HUDEP-2 (cell line): ENCODE measurements at regions not wholly inside any gene's neighbourhood (a gene's known extent, or its start where the extent isn't known, plus 50 kb on each side); places are given as distances from the start of the nearest gene placed in this dataset.
"Not testable (repeated sequence)": the region's sequence is repeated elsewhere in the genome, so short reads cannot be mapped to it uniquely, and the experiment has no call there.

Experiments used
- DNase-seq, 76 experiments: peaks; one replicate each; lab custom pipeline; 2025; ENCODE audit not compliant: unreplicated experiment in 76 of 76; lab: John Stamatoyannopoulos, UW

DNA sequence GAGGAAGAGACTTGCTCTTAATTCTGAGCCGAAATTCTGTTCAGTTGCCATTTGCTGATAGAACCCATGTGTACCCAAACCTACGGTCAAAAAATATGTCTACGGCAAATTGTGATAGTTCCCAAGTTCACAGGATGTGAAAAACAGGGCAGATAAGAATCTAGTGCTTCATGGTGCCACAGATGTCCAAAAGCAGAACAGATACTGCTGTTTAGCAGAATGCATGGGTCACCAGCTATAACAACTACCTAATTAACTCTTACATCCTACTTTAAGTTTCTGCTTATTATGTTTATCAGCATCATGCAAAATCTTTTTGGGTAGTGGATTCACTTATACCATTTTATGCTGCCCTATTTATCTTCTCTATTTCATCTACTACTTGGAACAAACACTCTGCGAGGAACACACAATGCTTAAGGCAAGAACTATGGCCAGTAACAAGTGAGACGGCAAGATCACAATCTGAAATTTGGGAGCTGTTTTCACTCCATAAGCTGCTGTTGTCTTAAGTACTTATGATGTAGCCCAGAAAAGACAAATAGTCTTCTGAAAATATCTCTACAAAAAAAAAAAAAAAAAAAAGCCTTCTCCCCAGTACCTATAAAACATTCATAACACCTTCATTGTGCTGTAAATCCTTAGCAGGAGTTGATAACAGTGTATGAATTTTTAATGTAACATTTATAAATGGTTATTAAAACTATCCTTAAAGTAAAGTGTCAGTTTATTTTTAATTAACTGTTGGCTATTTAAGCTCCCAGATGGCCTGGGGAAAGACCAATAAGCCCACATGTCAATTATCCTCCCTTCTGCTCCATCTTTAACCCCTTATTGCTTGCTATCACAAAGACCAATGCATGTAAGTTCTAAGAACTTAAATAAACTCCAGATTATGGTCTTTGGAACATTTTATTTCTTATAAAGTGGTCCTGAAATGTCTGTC is 232.3 kb downstream of the TLR4 start:
- no peak for DNase-seq

GRCh38 chr9:117938086-117938485 is 233.9 kb downstream of the TLR4 start:
- no peak for DNase-seq

DNA sequence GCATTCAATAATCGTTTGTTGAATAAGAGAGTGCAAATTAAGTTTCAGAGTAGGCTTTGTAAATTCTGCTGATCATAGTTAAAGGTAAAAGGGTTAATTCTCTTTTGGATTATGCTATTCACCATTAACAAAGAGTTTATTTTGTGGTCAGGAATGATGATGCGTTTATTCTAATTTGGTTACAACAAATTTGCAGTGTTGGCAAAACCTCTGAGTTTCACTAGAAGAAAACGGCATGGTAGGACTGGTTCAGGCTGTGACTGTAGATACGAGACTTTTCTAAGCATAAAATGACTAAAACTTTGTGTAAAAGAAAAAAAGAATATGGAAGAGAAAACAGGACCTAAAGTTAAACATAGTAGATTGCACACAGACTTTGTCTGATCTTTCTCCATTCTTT is 234.7 kb downstream of the TLR4 start:
- no peak for DNase-seq

DNA sequence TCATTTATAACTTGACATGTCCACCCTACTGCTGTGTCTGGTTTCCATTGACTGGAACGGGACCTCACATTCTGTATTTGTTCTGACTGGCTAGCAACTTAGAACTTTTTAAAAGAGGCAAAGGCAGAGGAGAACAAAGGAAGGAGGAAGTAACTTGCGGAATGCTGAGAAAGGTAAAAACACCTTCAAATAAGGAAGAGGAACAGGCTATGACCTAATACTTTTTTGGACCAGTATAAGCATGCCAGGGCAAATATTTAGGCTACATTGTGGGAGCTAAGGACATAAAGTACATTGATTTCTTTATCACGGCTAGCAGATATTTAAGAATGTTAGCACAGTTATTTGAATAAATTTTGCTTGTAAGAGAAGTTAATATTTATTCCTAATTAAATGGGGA is 240.5 kb downstream of the TLR4 start:
- DNase-seq, result not testable (repeated sequence)

DNA sequence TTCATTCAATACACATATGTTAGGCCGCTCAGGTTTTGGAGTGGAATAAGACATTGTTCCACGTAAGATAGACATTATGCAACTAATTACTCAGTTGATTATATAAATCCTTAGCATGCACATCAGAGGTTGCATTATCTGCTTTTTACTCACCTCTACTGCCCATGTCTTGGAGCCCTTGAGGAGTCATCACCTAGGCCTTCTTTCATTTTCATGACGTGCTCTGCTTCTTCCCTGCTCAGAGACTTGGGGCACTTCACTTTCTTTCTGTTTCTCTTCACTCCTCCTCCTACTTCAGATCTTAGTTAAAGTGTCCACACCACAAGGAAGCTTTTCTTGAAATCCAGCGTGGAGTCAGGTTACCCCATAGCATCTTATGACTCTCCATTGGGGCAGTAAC is 241.1 kb downstream of the TLR4 start:
- no peak for DNase-seq

GRCh38 chr9:117951127-117951526 is 246.9 kb downstream of the TLR4 start:
- DNase-seq, result no peak

- no peak for DNase-seq
Measured at GRCh38 chr9:117952581-117952980, 248.4 kb downstream of the TLR4 start.

DNA sequence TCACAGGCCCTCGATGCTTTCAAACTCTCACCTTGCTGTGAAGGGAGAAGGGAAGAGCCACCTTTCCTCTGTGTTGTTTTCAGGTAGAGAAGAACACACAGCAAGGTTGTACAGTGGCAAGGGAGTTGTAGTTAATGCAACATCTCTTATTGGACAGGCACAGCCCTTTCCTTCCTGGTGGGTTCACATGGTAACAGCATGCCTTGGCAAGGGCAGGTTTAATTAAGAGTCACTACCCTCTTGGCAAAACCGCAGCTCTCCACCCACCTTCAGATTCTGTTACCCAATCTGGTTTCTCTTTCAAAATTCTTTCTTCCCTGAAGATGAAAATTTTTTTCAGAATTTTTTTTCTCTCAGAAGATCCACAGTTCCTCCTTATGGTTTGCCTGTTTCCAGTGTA is 253.1 kb downstream of the TLR4 start:
- DNase-seq, result no peak

- no peak for DNase-seq
Measured at GRCh38 chr9:117958726-117959125, 254.5 kb downstream of the TLR4 start.

DNA sequence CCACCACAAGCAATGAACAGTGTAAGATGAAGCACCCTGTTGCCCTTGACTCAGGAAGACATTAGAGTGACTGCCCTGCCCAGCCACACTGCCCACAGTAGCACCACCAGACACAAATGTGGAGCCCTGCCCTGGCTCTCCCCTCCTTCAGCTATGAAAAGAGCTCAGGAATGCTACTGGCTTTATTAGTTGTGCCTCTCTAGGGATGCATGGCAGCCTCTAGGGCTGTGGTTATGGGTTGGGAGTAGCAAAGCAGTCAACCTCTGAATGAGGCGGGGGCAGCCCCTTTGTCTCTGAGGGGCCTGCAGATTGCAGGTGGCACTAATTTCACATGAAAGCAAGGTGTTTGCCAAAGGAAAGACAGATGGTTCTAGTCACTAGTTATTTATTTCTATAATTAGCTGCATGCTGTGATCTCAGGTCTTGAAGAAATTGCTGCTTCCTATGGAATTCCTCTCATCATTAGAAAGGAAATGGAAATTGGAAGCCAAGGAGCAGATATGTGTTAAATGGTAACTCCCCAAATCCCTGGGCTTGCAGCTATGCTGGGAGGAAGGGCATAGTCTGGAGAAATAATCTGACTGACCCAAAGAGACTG is 259.4 kb downstream of the TLR4 start:
- DNase-seq, result no peak

DNA sequence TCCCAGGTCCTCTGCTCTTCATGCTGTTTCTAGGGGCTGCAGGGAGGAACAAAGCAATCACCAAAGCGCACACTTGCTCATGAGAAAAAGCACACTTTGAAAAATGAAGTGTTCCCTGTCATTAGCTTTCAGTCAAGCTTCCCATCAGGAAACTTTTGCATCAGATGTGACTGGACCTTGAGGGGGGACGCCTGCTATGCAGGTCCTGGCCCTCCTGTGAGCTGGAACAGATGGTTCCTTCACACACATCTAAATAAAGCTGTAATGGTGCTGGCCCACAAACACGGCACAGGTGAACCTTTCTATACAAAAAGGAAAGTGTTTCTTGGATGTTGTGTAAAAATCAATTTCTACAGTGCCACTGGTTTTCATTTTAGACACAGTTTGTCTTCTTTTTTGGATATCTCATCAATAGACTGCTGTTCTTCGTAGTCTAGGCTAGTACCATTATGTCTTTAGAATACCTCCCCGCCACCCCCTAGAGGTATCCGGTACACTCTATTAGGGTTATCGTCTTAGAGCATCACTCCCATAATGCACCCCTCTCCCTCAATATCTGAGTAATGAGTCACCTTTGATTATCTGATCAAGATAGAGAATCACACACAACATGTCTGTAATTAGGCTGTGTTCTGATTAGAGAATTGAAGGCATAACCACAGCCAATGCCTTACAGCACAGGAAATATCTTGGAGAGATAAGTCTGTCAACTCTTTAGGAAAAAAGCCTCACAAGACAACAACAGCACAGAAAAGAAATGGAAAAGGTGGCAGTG is 266.3 kb downstream of the TLR4 start:
- no peak for DNase-seq

DNA sequence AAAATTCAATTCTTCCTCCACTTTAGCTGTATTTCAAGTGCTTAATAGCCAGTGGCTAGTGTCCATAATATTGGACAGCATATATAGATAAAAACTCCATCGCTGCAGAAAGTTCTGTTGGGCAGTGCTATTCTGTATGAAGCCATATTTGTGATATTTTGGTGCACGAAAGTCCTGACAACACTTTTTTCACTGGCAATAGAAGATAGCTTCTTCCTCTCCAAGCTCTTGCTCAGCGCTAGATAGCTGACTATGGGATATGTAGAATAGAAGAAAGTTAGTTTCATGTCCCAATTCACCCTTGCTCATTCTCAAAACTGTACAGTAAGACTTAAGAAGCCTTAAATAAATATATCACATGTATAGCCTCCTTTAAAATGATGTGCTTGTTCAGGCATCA is 269.9 kb downstream of the TLR4 start:
- DNase-seq, result no peak

DNA sequence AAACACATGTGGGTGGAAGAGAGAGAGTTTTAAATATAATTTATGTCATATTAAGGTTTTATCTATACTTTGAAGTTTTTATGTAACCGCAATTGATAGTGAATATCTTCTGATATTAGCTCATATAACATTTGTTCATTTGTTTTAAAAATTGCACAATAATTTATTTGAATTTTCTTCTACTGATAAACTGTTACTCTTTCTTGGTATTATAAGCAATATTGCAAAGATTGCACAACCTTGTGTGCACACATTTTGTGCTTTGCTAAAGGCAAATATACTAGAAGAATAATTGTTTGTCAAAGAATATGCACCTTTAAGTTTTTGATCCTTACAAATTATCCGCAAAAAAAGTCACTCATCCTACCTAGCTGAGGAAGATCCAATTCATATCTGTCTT is 275.7 kb downstream of the TLR4 start:
- DNase-seq, result no peak

GRCh38 chr9:117987945-117988344 is 283.7 kb downstream of the TLR4 start:
- DNase-seq, result no peak

DNA sequence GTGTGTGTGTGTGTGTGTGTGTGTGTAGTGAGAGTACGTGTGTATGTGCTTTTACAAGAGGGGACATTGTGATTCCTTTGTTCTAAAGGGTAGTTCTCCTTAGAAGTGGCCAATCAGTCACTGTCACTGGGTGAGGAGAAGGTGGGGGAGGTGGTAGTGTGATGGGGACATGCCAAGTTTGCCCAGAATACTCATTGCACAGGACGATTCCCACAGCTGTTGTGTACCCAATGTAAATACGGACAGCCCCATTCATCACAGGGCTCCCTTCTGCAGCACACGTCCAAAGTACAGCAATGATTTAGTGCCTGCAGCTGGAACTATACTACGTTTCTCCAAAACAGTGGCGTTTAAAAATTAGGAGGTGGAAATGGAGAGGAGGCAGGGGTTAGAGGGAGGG is 287.8 kb downstream of the TLR4 start:
- no peak for DNase-seq

DNA sequence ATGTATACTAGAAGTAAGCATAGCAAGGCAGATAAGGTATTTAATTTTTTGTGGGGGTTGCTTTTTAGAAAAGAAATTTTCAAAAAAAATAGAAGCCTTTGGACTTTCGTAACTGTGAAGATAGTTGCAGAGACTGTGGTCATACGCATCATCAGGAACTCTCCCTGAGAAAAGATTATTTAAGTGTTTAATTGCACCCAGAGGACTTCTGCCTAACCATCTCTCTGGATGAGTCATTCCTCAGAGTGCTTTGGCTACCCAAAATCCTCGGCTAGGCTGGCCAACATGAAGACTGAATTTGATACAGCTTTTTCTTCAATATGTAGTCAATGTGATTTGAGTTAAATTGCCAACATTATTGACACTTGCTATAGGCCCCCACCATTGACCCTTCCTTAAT is 296.4 kb downstream of the TLR4 start:
- DNase-seq, result no peak

DNA sequence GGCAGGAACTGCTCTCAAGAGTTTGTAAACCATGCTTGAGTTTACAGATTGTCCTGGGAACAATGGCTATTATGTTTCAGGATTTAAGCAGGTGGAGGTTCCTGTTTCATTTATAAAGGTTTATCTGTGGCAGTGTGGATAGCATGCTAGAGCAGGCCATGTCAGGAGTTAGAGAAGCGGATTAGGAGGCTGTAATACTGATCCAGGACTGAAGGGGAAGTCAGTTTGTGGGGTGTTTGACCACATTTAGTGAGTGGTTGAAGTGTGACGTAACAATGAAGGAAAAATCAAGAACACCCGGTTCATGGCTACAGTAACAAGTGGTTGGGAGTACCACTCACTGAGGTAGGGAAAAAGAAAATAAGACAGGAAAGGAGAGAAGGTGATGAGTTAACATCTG is 299.0 kb downstream of the TLR4 start:
- DNase-seq, result no peak

DNA sequence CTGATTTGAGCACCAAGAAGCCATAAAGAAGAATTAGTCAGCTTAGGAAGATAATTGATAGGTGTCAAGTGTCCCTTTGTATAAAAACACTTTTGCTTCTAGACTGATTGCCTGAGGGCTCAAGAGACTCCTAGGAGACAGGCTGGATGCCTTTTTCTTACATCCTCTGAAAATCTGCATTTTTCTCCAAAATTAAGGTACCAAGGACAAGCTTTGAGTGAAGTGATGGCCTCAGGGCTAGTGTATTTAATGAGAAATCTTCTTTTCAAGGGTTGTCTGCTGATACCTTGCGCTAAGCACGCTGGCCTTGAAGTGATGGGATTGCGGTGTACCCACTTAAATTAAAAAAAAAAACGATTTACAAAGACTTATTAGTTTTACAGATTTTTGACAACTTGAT is 304.0 kb downstream of the TLR4 start:
- no peak for DNase-seq

- DNase-seq, result no peak
Measured at GRCh38 chr9:118009614-118010013, 305.4 kb downstream of the TLR4 start.

GRCh38 chr9:118017607-118018122 is 313.5 kb downstream of the TLR4 start:
- no peak for DNase-seq

DNA sequence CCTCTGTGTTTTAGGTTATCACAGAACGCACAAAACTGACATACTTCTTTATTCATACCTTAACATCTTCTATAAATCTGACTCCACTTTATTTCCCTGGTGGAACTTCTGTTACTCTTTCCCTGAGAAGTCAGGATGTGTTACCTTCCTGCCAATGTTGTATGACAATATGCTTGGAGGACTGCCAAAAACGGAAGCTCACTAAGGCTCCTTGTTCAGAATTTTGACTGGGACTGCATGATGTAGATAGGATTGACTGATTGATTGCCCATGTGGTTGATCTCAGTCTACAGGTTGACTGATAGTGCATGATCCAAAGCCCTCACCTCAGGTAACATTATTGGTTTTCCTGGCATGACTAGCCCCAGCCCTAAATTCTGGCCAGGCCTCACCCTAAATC is 319.4 kb downstream of the TLR4 start:
- no peak for DNase-seq
